SK-N-SH (cell line): ENCODE measurements at regions not wholly inside any gene's neighbourhood (a gene's known extent, or its start where the extent isn't known, plus 50 kb on each side); places are given as distances from the start of the nearest gene placed in this dataset.

Source experiments
- CTCF ChIA-PET: fragments of 300-600, 350-600 bp; formaldehyde crosslinking; extraction: SDS; loops from one replicate; lab custom pipeline; 2021; lab: Yijun Ruan, JAX
- POLR2A ChIA-PET: fragments of 350-600 bp; sonication (Branson Sonifier 250); formaldehyde crosslinking; extraction: SDS; loops from one replicate; lab custom pipeline; 2020; ENCODE audit warnings: antibody characterized with exemption, inconsistent platforms; lab: Yijun Ruan, JAX
- DNase-seq: peaks from one replicate; pipeline ENCODE4 v3.0.0; 2012
- H2AFZ ChIP-seq: fragments of 200-600 bp; sonication (generic); 2 replicates; pipeline ENCODE4 v1.8.1; 2016; ENCODE audit warnings: antibody characterized with exemption, mild to moderate bottlenecking, low read depth
- H3F3A ChIP-seq: fragments of 200-600 bp; sonication (generic); replicated peaks from 2 replicates; pipeline ENCODE3; 2016; ENCODE audit warnings: antibody characterized with exemption, mild to moderate bottlenecking; ENCODE audit not compliant: insufficient read depth
- H3K27ac ChIP-seq, 2 experiments: fragments of 200-500 bp in 1 of 2; fragments of 200-600 bp in 1 of 2; sonication (Bioruptor generic) in 1 of 2; sonication (generic), shearing (Covaris generic) in 1 of 2; 2 replicates each; pipeline versions ENCODE4 v1.5.1 to v1.6.1; 2014 to 2016; ENCODE audit warnings: low read depth in 2 of 2, inconsistent platforms in 1 of 2, low read length in 1 of 2, mild to moderate bottlenecking in 1 of 2, mixed read lengths in 1 of 2
- H3K27me3 ChIP-seq: fragments of 200-600 bp; sonication (generic), shearing (Covaris generic); 2 replicates; pipeline ENCODE4 v1.6.1; 2016; ENCODE audit warnings: mixed run types; ENCODE audit not compliant: insufficient read depth
- H3K36me3 ChIP-seq, 2 experiments: fragments of 200-500 bp in 1 of 2; fragments of 200-600 bp in 1 of 2; sonication (Bioruptor generic) in 1 of 2; sonication (generic) in 1 of 2; replicated peaks in 1 of 2; 2 replicates each; pipeline versions ENCODE3 to v1.5.1; 2014 to 2016; ENCODE audit warnings: low read length in 1 of 2, mild to moderate bottlenecking in 1 of 2; ENCODE audit not compliant: insufficient read depth in 2 of 2, control insufficient read depth in 1 of 2
- H3K4me1 ChIP-seq, 2 experiments: fragments of 200-500 bp in 1 of 2; fragments of 200-600 bp in 1 of 2; sonication (Bioruptor generic) in 1 of 2; sonication (generic), shearing (Covaris generic) in 1 of 2; 2 replicates each; pipeline versions ENCODE4 v1.5.1 to v1.6.1; 2014 to 2016; ENCODE audit warnings: low read depth in 1 of 2, low read length in 1 of 2, mixed run types in 1 of 2; ENCODE audit not compliant: insufficient read depth in 2 of 2, control insufficient read depth in 1 of 2
- H3K4me2 ChIP-seq: fragments of 200-600 bp; sonication (generic), shearing (Covaris generic); 2 replicates; pipeline ENCODE4 v1.6.1; 2017; ENCODE audit warnings: mixed run types
- H3K4me3 ChIP-seq, 2 experiments: fragments of 200-500 bp in 1 of 2; fragments of 200-600 bp in 1 of 2; sonication (Bioruptor generic) in 1 of 2; sonication (generic), shearing (Covaris generic) in 1 of 2; 2 replicates each; pipeline versions ENCODE4 v1.5.1 to v1.8.1; 2014 to 2016; ENCODE audit warnings: low read depth in 2 of 2, inconsistent platforms in 1 of 2, low read length in 1 of 2, mild to moderate bottlenecking in 1 of 2, mixed read lengths in 1 of 2, moderate library complexity in 1 of 2
- H3K79me2 ChIP-seq: fragments of 200-600 bp; sonication (generic); 2 replicates; pipeline ENCODE4 v1.8.1; 2017; ENCODE audit warnings: mild to moderate bottlenecking; ENCODE audit not compliant: insufficient read depth
- H3K9ac ChIP-seq: fragments of 200-600 bp; sonication (generic); 2 replicates; pipeline ENCODE4 v1.6.1; 2017; ENCODE audit warnings: mixed run types
- H3K9me2 ChIP-seq: fragments of 200-600 bp; sonication (generic); 2 replicates; pipeline ENCODE4 v1.6.1; 2017; ENCODE audit warnings: mixed run types
- H3K9me3 ChIP-seq: fragments of 200-600 bp; sonication (generic); 2 replicates; pipeline ENCODE4 v1.6.1; 2017; ENCODE audit warnings: mixed run types, mild to moderate bottlenecking, moderate library complexity
- H4K20me1 ChIP-seq: fragments of 200-600 bp; sonication (generic); 2 replicates; pipeline ENCODE4 v1.6.1; 2017; ENCODE audit warnings: mild to moderate bottlenecking, mixed run types; ENCODE audit not compliant: insufficient read depth
- CHD2 ChIP-seq: fragments of 150-350 bp; IDR thresholded peaks from 2 replicates; pipeline ENCODE4 v1.6.1; 2018; ENCODE audit warnings: low read length; ENCODE audit not compliant: partially characterized antibody
- EZH2phosphoT487 ChIP-seq: fragments of 200-600 bp; sonication (generic); IDR thresholded peaks from 2 replicates; pipeline ENCODE4 v1.6.1; 2017; ENCODE audit warnings: low read depth, mixed run types, mild to moderate bottlenecking, antibody characterized with exemption, moderate library complexity, borderline replicate concordance
- FOSL2 ChIP-seq: IDR thresholded peaks from 2 replicates; pipeline ENCODE4 v1.4.0; 2012; ENCODE audit warnings: low read depth, mild to moderate bottlenecking, moderate library complexity, borderline replicate concordance
- FOXM1 ChIP-seq: IDR thresholded peaks from 2 replicates; pipeline ENCODE4 v1.4.0; 2012; ENCODE audit warnings: low read depth, mild to moderate bottlenecking
- GABPA ChIP-seq: IDR thresholded peaks from 2 replicates; pipeline ENCODE4 v1.4.0; 2012; ENCODE audit warnings: low read depth, mild to moderate bottlenecking
- GATA2 ChIP-seq: sonication (generic); formaldehyde crosslinking; IDR thresholded peaks from 2 replicates; pipeline ENCODE4 v1.5.0; 2020; ENCODE audit warnings: mild to moderate bottlenecking, missing genetic modification reagents
- JUND ChIP-seq: IDR thresholded peaks from 2 replicates; pipeline ENCODE4 v1.4.0; 2012
- MAX ChIP-seq: IDR thresholded peaks from 2 replicates; pipeline ENCODE4 v1.4.0; 2012; ENCODE audit warnings: low read depth
- MEF2A ChIP-seq: IDR thresholded peaks from 2 replicates; pipeline ENCODE4 v1.4.0; 2012; ENCODE audit warnings: low read depth, borderline replicate concordance
- NFIC ChIP-seq: IDR thresholded peaks from 2 replicates; pipeline ENCODE4 v1.4.0; 2012; ENCODE audit warnings: borderline replicate concordance
- NRF1 ChIP-seq: IDR thresholded peaks from 2 replicates; pipeline ENCODE4 v1.6.1; 2012; ENCODE audit warnings: low read depth, mild to moderate bottlenecking, low read length
- RAD21 ChIP-seq: IDR thresholded peaks from 2 replicates; pipeline ENCODE4 v1.6.1; 2012; ENCODE audit warnings: mild to moderate bottlenecking, low read length
- REST ChIP-seq: IDR thresholded peaks from 2 replicates; pipeline ENCODE4 v1.6.1; 2012; ENCODE audit warnings: mild to moderate bottlenecking, low read depth, low read length, moderate library complexity
- RFX5 ChIP-seq: IDR thresholded peaks from 2 replicates; pipeline ENCODE4 v1.6.1; 2012; ENCODE audit warnings: mild to moderate bottlenecking, improper control_type of control experiment, low read length
- RXRA ChIP-seq: IDR thresholded peaks from 2 replicates; pipeline ENCODE4 v1.4.0; 2012; ENCODE audit warnings: low read depth, mild to moderate bottlenecking, borderline replicate concordance
- SMC3 ChIP-seq: IDR thresholded peaks from 2 replicates; pipeline ENCODE4 v1.6.1; 2012; ENCODE audit warnings: low read depth, low read length, improper control_type of control experiment
- TAF1 ChIP-seq: IDR thresholded peaks from 2 replicates; pipeline ENCODE4 v1.6.1; 2012; ENCODE audit warnings: low read depth, mild to moderate bottlenecking, low read length, moderate library complexity, borderline replicate concordance
- TEAD4 ChIP-seq: IDR thresholded peaks from 2 replicates; pipeline ENCODE4 v1.4.0; 2012; ENCODE audit warnings: mild to moderate bottlenecking, borderline replicate concordance; ENCODE audit not compliant: insufficient read depth
- WGBS: methylation state at CpG from one replicate; pipeline ENCODE4 v1.1.6; 2017; ENCODE audit warnings: low lambda C conversion rate; 5-methylcytosine and 5-hydroxymethylcytosine counted together
- TF ChIP-seq, protein P1 (sequence below): IDR thresholded peaks from 2 replicates; pipeline ENCODE4; 2012
- TF ChIP-seq, protein P2 (sequence below): fragments of 200-600 bp; sonication (generic); IDR thresholded peaks from 2 replicates; pipeline ENCODE4 v1.6.1; 2017; ENCODE audit warnings: antibody characterized with exemption, mild to moderate bottlenecking, moderate library complexity

- Histone ChIP-seq H3K9ac (no peak overlapping the region), H3K4me2 (no peak overlapping the region), H3K27ac (no peak overlapping the region), H3K4me1 (no peaks in the 10 kb centered on the region; a peak in 1 of 4 replicates), H3K36me3 (no peaks in the 10 kb centered on the region), H2AFZ (no peak overlapping the region), H3K4me3 (no peak overlapping the region), H3K79me2 (no peaks in the 10 kb centered on the region), H3F3A (no peaks in the 10 kb centered on the region), H3K9me3 (no peaks in the 10 kb centered on the region), H4K20me1 (no peaks in the 10 kb centered on the region), H3K9me2 (no peaks in the 10 kb centered on the region), H3K27me3 (no peaks in the 10 kb centered on the region)
- 94% methylated on average over 3 of the region's 3 CpGs for WGBS
- ChIA-PET POLR2A (no interaction called here), CTCF (no interaction called here)
- TF ChIP-seq TEAD4 (no peak), REST (no peak), TAF1 (no peak), MAX (no peak), RFX5 (no peak), MEF2A (no peak), CHD2 (no peak), RXRA (no peak), FOXM1 (no peak), RAD21 (no peak), JUND (no peak), GABPA (no peak), GATA2 (CRISPR knock-in tag) (no peak), FOSL2 (no peak), NFIC (no peak), NRF1 (no peak), EZH2phosphoT487 (no peak), SMC3 (no peak)
- TF ChIP-seq, protein P1, sequence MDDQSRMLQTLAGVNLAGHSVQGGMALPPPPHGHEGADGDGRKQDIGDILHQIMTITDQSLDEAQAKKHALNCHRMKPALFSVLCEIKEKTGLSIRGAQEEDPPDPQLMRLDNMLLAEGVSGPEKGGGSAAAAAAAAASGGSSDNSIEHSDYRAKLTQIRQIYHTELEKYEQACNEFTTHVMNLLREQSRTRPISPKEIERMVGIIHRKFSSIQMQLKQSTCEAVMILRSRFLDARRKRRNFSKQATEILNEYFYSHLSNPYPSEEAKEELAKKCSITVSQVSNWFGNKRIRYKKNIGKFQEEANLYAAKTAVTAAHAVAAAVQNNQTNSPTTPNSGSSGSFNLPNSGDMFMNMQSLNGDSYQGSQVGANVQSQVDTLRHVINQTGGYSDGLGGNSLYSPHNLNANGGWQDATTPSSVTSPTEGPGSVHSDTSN = no peak
- TF ChIP-seq, protein P2, sequence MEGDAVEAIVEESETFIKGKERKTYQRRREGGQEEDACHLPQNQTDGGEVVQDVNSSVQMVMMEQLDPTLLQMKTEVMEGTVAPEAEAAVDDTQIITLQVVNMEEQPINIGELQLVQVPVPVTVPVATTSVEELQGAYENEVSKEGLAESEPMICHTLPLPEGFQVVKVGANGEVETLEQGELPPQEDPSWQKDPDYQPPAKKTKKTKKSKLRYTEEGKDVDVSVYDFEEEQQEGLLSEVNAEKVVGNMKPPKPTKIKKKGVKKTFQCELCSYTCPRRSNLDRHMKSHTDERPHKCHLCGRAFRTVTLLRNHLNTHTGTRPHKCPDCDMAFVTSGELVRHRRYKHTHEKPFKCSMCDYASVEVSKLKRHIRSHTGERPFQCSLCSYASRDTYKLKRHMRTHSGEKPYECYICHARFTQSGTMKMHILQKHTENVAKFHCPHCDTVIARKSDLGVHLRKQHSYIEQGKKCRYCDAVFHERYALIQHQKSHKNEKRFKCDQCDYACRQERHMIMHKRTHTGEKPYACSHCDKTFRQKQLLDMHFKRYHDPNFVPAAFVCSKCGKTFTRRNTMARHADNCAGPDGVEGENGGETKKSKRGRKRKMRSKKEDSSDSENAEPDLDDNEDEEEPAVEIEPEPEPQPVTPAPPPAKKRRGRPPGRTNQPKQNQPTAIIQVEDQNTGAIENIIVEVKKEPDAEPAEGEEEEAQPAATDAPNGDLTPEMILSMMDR = no peak
- no peak for DNase-seq
Observed at GRCh38 chr4:78682070-78682469, 94.1 kb upstream of the BMP2K start.
